ENCODE measurements at regions not wholly inside any gene's neighbourhood (a gene's known extent, or its start where the extent isn't known, plus 50 kb on each side); places are given as distances from the start of the nearest gene placed in this dataset.

DNA sequence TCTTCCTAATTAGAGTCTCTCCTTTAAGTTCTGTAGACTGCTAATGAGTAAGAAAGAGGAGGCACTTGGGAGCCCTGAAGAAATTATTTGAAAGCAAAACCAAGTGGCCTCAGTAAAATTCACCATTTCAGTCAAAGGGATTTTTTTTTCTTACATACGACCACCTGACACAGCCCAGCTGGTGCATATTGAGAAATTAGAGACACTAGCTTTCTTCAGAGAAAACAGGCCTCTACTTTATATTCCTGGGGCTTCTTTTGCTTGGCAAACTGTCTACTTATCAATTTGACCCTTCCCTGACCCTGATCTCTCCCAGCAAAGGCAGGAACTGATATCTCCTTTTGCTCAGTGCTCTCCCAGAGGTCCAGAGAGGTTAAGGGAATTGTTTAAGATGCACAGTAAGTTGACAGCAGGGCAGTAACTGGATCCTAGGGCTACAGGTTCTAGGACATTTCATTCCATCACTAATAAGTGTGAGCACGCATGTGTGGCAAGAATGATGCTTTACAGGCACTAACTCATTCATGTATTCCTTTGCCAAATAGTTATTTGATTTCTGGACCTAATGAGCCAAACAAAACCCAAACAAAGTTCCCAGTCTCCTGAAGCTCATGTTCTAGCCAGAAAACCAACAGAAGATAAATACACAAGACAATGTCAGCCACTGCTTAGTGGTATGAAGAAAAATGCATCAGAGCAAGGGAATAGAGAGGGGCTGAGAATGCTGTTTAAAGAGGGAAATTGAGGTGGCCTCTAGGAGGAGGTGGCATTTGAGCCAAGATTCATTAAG, 467.6 kb downstream of the SOX6 start:
- no peak for DNase-seq

DNA sequence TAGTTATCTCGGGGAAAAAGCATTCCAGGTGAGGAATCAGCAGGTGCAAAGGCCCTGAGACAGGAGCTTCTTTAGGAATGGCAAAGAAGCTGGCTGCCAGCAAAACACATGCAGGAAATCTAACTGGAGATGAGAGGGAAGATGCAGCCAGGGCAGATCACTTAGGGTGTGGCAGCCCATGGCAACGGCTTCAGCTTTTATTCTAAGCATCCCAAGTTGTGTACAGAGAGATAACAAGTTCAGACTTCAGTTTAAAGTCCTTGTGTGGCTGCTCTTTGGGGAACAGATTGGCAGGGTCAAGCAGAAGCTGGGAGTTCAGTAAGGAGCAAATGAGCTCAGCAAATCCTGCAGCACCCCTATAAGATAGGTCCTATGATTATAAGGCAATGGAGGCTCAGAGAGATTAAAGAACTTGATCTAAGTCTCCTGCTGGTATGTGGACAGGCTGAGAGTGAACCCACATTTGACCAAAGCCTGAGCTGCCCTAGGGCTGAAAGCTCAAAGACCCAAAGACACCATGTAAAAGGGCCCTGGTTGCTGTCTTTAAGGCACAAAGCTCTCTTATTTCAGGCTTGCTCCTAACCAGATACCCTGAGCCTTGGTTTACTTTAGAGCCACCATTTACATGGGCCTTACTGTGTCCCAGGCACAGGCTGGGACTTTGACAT, 466.8 kb downstream of the SOX6 start:
- DNase-seq = no peak

DNA sequence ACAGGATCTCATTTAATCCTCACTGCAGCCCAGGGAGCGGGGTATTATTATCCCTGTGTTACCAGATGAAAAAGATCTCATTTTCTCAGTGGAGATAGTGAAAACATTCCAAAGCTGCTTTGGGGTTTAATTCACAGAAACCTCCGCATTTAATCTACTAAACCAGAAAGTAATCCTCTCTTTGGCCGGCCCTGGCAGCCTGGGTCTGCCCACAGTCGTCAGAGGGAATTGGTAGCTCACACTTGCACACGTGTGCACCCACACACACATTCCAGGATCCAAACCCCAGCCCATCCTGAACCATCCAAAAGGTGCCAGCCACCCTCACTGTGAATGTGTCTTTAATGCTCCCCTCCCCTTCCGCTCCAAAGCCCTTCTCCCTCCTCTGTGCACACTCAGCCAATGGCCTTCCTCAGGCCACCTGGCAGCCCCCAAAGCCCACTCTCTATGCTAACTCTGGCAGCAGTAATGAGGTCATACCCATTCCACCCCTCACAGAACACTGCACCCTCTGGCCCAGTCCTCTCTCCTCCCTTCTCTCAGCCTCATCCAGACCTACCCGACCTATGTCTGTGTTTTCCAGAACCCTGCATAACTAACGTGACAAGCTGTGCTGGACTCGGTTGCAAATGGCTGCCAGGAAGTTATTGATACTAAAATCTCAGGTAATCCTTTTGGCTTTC, 466.2 kb downstream of the SOX6 start:
- DNase-seq = peak; percentile 51

DNA sequence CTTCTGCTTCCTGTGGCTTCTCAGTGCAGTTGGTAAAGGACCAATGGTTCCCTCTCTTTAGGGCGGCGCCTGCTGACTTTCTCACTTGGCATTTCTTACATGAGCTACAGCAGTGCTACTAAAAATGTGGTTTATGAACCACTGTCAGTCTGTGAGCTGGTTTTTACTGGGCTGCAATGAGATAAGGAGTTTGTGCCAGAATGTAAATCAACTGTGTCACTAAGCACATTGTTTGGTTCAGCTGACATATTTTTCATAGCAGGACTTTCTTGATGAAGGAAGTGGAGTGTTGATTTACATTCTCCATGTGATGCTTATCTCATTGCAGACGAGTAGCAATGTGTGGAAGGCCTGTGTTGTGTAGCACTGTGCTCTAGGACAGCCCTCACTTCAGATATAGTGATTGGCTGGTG, 463.3 kb downstream of the SOX6 start:
- DNase-seq = peak; percentile 90

DNA sequence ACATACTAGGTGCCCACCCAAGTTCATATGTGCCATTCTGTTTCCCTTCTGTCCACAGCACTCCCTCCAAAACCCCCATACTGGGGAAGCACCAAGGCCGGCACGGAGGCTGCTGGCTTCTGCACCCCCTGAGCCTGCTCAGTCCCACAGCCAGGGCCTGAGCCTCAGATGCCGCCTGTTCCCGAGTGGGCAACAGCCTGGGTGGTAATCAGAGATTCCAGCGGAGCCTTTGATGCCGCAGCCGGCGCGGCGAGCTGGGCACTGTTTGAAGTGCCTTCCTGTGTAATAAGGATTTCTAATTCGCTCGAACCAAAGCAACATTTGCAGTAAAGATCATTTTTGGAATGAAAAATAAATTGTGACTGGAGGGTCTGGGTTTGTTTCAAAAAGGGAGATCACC, 460.3 kb downstream of the SOX6 start:
- DNase-seq = no peak

DNA sequence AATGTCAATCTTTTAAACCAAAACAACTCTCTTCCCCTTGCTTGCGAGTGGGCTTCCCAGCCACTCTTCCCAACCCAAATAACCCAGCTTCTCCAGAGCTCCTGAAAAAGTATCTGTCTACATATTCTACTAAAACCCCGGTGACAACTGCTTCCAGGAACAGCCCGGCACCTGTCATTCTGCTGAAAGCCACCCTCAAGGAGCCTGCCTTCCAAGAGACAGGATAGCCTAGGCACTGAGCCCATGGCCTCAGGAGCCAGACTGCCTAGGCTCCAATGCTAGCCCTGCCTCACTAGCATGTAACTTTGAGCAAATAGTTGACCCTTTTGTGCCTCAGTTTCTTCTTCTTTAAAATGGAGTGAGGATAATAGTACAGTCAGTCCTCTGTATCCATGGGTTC, 459.8 kb downstream of the SOX6 start:
- DNase-seq = no peak

DNA sequence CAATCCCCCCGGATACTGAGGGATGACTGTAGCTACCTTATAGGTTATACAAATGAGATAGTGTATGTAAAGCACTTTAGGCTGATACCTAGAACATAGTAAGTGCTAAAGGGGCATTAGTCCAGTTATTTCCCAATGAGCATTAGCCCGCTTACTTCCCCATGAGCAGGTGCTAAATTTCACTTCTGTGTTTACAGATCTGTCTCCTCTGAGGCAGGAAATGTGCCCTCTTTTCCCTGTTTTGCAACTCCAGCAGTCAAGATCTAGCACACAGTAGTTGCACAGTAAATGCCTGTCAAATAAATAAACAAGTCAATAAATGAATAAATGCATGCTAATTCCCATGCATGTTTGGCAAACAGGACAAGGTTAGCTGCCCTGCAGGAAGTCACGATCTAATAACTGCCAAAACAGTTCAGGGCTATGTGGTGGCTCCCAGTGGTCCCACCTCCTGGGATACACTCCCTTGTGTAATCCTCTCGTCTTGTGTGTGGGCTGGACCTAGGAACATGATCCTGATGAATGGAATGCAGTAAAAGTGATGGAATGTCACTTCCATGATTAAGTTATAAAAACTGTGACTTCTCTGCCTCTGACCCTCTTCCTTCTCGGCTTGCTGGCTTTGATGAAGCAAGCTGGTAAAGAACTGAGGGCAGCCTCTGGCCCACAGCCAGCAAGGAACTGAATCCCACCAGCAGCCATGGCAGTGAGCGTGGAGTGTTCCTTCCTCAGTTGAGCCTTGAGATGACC, 459.0 kb downstream of the SOX6 start:
- DNase-seq = peak; percentile 72

DNA sequence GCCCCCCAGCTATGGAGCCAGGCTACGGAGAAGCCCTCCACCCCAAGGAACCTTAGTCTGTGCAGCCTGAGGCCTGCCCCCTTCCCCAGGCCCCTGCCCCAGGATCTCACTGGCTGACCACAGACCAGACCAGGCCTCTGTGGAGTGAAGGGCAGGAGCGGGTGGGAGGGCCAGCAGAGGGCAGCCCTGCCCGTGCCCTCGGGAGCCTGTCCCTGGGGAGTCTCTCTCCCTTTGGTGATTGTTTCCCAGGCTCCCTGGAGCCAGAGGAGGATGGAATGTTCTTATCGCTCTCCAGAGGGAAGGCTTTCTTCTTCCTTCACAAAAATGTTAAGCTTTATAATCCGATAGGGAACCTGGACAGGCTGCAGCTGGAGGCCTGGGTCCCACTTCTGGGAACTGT, 455.3 kb downstream of the SOX6 start:
- DNase-seq = no peak

DNA sequence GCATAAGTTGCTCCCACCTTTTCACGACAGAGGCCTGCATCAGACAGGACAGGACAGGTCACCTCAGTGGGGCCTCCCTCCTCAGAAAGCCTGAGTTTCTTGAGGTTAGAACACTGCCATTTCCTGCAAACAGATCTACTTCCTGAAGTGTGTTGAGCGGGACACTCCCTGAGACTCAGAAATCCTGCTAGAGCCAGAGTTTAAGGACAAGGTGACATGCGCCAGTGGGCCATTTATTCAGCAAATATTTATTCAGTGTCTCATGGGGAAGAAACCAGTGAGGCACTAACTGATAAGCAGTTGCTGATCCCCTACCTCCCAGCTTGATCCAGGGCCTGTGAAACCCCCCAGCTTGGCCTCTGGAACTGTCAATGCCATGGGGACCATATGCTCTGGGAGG, 454.6 kb downstream of the SOX6 start:
- DNase-seq = no peak

DNA sequence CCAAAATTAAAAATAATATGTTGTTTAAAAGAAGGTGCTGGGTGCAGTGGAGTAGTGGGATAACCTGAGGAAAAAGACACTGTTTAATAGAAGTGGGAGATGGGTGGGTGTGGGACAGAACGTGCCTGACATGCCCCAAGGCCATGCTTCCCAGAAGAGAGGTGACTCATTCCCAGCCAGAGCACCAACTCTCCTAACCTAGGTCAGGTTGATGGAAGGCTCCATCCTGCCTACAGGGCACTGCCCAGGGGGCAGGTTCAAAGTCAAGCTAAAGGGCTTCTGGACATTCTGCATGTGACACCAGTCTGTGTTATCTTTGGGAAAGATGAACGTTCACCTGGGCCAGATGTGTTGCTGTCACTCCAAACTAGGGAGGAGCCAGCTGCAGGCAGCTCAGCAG, 453.1 kb downstream of the SOX6 start:
- no peak for DNase-seq

DNA sequence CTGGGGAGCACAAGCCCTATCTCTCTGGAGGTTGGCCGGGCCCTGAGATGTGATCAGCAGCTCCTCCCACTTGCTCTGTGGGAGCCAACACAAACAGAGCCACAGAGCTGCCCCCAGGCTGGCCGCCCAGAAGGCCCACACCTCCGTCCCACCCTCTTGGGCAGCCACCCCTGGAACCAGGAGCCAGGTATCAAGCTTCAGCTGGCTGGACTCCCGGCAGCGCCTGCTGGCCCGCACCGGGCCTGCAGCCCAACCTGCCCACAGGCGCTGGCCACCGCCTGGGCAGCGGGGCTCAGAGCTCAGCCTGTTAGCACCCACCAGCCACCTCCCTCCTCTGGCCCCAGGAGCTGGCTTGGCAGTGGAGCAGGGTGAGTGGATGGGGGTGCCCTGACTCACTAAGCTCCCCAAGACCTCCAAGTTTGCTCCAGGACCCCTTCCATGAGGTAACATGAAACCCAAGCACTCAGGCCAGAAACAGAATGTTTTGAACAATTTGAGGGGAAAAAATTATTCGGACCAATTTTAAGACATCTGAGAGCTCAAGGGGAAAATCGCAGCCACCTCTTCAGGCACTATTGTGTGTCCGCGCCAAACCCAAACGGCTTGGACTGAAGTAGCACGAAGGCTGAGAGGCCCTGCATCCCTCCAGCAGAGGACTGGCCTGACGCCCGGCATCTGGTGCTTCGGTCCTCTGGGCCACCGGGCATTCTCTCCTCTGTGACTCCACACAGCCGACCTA, 450.8 kb downstream of the SOX6 start:
- DNase-seq = no peak

DNA sequence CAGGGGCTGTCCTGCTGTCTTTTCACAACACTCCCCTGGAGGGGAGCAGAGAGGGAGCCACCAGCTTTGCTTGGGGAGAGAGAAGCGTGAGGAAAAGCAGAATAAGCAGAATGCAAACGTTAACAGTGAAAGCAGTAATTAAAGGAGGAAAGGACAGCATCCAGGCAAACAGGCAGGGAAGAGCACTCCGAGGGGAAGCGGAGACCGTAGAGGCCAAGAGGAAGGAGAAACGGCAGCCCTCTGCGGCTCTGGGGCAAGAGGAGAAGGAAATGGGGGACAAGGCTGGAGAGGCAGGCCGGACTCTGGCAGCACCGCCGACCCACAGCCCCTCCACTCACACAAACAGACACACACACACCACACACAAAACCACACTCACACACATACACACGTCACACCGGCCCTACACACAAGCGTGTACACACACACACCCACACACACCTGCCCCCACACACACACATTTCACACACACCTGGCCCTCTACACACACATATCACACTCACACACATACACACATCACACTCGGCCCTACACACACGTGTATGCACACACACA, 449.8 kb downstream of the SOX6 start:
- no peak for DNase-seq

DNA sequence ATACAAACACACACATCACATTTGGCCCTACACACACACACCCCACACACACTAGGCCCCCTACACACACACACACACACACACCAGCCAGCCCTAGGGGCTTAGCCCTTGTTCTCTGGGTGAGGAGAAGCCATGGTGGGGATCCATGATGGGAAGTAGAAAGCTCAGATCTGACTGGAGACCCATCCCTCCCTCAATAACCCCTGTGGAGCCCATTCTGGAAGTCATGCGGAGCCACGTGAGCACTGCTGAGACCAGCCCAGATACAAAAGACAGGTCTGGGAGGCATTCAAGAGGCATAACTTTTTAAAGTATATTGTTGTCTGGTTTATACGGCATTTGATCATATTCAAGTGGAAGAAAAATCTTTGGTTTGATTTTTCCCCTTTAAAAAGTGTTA, 448.5 kb downstream of the SOX6 start:
- DNase-seq = no peak

DNA sequence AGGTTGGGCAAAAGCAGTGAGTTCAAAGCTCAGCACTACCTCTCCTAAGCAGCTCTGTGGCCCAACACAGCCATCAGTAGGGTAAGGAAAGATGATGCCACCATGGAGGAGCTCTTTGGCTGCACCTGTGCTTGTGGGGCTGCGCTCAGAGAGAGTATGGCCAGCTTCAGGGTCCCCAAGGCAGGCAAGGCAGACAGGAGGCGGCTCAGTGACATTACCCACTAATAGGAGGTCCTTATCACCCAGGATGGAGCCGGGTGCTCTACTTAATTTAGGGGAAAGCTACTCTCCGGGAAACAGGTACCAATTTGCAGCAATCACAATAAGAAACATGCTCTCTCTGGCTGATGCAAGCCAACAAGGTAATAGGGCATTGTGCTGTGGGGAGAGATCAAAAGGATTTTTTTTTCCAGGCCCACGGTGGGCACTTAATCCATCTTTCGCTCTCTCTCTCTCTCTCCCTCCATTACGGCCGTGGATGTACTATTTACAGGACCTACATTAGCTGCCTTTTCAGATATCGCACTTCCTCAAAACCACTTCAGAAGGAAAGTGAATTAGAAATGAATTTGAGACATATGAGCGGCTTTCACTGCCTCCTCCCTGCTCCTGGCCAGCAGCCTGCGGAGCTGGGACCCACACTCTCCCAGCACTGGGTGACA, 446.3 kb downstream of the SOX6 start:
- no peak for DNase-seq

DNA sequence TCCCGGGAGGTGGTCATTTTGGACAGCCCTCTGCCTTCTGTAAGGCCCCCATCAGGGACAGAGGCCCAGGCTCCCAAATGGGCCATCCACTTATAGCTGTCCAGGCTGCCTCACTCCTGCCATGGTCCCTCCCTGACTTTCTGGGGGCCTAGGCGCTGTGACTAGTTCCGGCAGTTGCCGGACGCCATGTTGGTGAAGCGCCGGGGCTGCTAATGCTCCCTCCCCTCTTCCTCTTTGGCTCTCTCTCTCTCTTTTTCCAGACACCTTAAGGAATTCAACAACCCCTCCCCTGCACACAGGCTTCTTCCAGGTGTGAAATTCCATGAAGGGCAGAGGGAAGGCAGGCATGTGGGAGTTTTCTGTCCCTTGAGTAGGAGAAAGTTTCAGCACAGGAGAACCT, 445.6 kb downstream of the SOX6 start:
- DNase-seq = no peak

DNA sequence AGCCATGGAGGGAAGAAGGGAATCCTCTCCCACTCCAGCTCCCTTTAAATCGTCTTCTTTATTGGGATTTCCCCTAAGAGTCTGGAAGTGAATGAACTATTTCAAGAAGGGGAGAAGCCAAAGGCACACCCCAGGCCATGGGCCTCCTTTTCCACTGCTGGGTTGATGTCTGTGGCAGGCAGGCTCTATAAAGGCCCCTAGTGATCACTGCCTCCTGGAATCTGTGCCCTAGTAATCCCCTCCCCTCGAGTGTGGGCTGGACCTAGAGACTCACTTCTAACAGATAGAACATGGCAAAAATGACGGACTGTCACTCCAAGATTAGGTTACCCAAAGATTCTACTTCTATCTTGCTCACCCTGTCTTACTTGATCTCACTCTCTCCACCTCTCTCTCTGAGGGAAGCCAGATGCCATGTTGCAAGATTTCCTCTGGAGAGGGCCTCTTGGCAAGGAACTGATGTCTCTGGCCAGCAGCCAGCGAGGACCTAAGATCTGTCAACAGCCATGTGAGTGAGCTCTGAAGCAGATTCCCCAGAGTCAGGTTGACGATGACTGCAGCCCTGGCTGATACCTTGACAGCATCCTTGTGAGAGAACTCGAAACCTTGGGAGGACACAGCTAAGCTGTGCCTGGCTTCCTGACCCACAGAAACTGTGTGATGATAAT, 444.8 kb downstream of the SOX6 start:
- peak; percentile 60 for DNase-seq

DNA sequence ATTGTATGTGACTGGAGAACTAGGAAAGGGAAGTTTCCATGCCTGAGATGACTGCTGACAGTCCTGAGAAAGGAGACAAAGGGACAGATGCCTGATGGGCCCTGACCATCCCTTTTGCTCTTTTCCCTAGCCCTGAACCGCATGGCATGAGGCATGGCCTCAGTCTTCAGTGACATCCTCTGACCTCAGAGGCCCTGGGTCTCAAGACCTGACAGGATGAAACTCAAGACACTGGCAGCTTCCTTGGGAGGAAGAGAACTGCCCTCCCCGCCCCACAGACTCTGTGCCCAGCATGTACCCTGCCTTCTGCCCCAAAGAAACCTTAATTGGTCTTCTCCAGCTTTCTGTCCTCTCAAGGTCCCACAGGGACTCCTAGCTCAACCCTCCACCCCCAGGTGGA, 444.1 kb downstream of the SOX6 start:
- DNase-seq = no peak

DNA sequence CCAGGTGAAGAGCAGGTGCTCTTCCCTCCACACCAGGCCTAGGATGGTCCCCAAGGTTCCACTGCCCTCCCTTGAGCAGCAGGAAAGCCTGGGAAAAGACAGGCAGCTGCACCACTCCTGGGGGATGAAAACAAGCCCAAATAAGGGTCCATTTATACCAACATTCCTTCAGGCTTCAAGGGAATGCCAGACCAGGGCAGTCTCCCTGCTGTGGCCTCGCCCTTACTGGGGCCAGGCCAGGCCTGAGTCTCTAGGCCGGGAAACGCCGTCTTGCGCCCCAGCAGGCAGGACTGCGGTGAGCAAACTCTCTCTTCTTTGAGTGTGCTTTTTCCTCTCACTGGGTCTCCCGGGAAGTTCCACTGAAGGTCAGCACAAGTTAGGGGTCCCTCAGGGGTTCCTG, 443.5 kb downstream of the SOX6 start:
- no peak for DNase-seq

DNA sequence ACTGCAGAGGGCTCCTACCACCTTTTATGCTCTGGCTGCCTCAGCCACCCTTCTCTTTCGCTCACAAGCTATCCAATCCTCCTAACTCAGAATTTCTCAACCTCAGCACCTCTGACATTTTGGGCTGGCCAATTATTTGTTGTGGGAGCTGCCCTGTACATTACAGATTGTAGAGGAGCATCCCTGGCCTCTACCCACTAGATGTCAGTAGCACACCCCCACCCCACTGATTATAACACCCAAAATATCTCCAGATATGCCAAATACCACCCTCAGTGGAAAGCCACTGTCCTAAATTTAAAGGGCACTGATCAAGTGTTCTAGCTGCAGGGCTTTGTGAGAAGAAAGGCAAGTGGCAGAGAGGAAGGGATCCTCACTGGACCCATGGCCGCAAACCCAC, 443.1 kb downstream of the SOX6 start:
- DNase-seq = no peak

All from fibroblast of skin of right biceps (primary cell).